Erythroblast (primary cell): ENCODE measurements at regions not wholly inside any gene's neighbourhood (a gene's known extent, or its start where the extent isn't known, plus 50 kb on each side); places are given as distances from the start of the nearest gene placed in this dataset.

Experiments used
- GATA1 ChIP-seq: IDR thresholded peaks from 2 replicates; pipeline ENCODE4 v1.6.1; 2011; ENCODE audit warnings: low read depth, mild to moderate bottlenecking, control low read depth, low read length, moderate library complexity
- POLR2A ChIP-seq: IDR thresholded peaks from 2 replicates; pipeline ENCODE4 v1.6.1; 2011; ENCODE audit warnings: mild to moderate bottlenecking, low read length

- no peak for TF ChIP-seq POLR2A
- TF ChIP-seq GATA1 = no peak
Measured at GRCh38 chr2:64296695-64297346, 152.6 kb upstream of the PELI1 start.
